COLO668 (cell line): ENCODE measurements at regions not wholly inside any gene's neighbourhood (a gene's known extent, or its start where the extent isn't known, plus 50 kb on each side); places are given as distances from the start of the nearest gene placed in this dataset.
"Not testable (repeated sequence)": the region's sequence is repeated elsewhere in the genome, so short reads cannot be mapped to it uniquely, and the experiment has no call there.

ENCODE experiments used
- DNase-seq: peaks from one replicate; lab custom pipeline; 2025; ENCODE audit not compliant: unreplicated experiment; lab: John Stamatoyannopoulos, UW

- DNase-seq = no peak
Measured at GRCh38 chr6:144746902-144747469, 461.9 kb downstream of the UTRN start.

DNA sequence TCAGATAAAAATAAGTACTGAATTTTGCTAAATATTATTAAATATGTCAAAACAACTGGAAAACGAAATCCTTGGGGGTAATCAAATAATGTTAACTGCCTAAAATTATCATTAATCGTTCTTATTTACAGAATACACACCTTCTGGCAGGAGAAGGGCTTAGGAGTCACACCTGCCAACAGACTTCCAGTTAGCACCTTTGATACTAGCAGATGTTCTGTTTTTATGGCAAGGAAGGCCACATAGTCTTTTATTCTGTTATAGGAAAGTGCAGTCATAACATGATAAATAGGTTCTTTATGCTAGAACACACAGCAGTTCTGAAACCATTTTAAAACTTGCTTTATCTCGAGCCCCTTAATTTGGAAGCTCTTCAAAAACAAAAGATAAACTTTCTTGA is 464.1 kb downstream of the UTRN start:
- DNase-seq = peak; percentile 7

DNA sequence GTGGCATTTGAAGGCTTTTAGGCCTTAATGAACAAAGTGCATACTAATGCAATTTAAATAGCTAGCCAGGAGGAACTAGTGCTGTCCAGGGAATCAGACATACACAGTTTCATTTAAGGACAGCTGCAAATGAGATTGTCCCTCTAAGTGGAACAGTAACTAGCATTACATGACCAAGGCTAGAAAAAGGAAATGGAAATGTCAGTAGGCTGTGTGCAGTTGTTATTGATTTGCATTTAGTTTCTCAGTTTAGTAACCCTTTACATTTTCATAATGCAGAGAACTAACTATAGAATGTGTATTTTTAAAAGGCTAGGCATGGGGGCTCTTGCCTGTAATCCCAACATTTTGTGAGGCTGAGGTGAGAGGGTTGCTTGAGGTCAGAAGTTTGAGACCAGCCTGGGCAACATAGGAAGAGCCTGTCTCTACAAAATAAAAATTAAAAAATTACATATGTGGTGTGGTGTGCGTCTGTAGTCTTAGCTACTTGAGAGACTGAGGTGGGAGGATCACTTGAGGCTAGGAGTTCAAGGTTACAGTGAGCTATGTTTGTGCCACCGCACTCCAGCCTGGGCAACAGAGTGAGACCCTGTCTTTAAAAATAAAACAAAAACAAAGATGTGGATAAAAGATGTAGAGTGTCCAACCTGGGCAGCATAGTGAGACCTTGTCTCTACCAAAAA is 468.0 kb downstream of the UTRN start:
- DNase-seq = no peak

DNA sequence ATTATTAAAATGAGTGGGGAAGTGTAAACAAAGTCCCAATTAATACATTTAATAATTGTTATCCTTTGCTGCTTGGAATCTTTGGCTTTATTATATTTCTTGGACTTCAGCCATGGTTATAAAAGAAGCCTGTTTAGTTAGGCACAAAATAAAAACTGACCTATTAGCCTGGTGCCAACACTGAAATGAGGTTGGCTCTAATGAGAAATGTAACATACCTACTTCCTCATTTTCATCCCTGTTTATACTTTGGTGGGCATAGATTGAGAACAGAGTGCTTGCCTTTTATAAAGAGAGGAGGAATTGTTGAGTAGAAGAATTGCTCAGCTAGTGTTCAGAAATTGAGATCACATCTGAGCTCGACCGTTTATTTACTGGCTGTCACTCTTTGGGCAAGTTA is 471.3 kb downstream of the UTRN start:
- no peak for DNase-seq

- DNase-seq = no peak
Measured at GRCh38 chr6:144757299-144757698, 472.2 kb downstream of the UTRN start.

GRCh38 chr6:144757730-144758129 is 472.6 kb downstream of the UTRN start:
- DNase-seq = no peak

DNA sequence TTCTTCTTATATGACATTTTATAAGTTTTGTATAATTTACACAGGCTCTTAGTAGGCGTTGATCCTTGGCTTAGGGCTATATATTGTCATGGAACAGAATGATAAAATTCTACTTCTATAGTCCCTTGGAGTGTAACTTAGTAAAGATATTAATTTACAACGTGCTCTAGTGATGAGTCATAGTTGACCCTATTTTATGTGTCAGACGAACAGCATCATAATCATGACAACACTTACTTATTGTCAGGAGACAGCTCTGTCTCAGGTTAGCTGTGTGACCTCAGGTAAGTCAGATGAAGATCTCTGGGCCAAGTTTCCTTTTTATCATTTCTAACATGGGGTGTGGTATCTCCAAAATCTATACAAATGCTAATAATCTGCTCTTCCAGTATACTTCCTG is 473.5 kb downstream of the UTRN start:
- no peak for DNase-seq

- DNase-seq = no peak
Measured at GRCh38 chr6:144762469-144762868, 477.3 kb downstream of the UTRN start.

DNA sequence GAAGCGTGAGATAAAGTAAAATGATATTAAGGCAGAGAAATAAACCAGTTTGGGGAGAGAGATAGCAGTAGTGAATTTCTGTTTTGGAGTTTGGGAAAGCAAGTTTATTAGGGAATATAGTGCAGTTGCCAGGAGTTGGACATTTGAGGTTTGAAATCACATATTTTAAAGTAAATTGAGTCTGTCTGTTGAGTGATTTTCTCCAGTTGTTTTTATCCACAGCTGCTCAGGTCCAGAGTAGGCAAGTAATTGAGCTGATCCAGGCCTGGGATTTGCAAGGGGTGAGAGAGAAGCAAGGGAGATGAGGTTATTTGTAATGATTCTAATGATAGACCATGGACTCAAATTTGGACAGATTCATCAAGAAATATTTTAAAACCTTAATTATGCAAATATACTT is 481.9 kb downstream of the UTRN start:
- no peak for DNase-seq

DNA sequence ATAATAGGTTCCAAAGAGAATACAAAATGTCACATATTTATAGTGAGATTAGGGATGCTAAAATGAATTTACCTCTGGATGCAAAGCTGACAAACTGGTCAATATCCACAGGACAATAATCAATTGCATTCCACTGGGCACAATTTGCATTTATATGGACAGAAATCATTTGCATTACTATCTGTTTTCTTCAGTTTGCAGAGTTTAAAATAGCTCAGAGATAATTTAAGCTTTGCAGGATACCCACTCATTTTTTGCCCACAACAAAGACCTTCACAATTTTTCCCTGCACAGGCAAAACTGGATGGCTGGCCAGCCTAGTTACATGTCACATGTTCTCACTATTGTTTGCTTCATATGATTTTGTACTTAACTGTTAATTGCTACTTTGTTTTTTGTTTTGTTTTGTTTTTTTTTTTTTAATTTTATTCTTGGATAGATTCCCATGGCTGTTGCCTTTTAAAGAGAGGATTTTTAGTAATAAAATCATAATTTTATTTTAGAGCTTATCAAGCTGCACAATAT is 483.5 kb downstream of the UTRN start:
- DNase-seq = no peak

DNA sequence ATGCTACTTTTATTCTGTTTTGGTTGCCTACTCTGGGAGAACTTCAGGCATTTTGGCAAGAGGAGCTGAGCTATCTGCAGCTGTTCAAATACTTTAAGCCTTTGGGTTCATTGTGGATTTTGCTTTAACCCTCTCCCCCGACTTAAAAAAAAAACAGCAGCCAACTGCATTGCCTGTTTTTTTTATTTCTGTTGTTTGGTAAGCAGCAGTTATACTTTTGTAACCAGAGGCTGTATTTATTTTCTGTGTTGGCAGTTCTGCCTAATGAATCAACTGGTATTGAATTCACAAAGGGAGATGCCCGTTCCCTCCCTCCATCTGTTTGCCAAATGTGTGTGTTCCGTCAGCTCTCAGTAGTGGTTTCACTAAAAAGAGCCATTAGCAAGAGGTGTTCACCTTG is 484.0 kb downstream of the UTRN start:
- peak; percentile 24 for DNase-seq

- DNase-seq = no peak
Measured at GRCh38 chr6:144776031-144776819, 491.1 kb downstream of the UTRN start.

- no peak for DNase-seq
Measured at GRCh38 chr6:144777249-144777648, 492.1 kb downstream of the UTRN start.

DNA sequence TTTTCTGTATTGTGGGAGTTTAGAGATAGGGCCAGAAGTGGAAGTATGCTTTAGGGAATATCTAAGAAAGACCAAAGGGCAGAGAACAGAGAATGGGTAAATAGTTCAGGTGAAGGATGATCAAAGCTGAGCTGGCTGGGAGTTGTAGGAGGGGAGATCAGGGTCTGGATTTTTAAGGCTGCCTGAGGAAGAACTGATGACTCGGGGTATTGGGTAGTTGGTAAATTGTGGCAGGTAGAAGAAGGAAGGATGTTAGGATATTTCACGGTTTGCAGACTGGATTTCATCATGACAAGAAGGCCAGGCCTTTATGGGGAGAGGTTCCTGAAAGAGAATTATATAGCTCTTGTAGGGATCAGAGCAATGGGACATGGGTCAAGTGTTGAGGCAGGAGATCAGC is 492.9 kb downstream of the UTRN start:
- no peak for DNase-seq

DNA sequence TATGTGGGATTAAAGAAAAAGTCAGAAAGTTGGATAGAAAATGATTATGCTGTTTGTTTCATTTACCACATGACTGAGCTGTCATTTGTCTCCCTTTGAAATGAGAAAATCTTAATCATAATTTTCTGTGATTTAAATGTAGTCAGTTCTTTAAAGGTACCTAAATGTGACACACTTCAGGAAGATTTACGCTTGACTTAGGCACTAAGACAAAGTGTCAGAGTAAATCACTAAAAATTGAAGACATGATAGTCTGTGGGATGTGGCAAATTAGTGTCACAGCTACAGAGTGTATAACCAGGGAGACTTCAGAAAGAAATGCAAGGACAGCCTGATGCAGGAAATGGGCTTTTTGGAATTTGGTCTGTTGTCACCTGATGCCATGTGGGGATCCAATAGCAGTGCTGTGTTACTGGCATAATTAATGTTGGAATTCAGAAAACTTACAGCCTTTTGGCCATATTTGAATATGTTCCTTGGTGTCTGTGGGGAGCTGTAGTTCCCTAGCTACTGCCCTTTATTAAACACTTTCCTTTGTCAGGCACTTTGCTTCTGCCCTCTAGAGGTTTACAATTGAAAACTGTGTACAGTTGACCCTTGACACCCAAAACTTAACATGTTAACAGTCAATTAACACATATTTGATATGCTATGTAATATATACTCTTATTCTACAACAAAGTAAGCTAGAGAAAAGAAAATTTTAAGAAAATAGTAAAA is 493.8 kb downstream of the UTRN start:
- no peak for DNase-seq

GRCh38 chr6:144781836-144782235 is 496.7 kb downstream of the UTRN start:
- no peak for DNase-seq

DNA sequence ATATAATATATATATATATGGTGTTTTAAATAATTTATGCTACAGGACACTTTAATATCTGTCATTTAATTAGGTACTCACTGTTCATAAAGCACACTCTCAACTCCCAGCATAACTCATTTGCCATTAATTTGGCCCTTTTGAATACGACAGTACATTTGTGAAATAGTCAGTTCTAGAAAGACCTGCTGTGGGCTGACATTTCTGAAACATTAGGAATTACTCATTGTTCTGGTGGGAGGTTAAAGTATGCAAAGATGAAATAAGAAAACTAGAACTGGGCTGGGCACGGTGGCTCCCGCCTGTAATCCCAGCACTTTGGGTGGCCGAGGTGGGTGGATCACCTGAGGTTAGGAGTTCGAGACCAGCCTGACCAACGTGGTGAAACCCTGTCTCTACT is 497.5 kb downstream of the UTRN start:
- DNase-seq = no peak

DNA sequence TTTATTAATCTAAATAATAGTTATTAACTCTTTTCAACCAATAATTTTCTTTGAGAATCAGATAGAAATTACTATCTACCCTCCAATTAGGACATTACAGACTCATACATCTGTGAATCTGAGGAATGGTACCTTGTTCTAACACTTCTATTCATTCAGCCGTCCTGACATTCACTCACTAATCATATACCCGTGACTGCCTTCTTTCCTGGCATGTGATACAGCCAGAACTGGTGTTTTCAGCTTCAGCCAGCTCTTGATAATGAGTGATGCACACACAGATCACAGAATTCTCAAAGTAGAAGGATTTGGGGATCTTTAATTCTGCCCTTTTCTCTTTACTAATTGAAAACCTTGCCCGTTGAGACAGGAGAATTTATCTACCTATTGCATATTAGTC is 499.9 kb downstream of the UTRN start:
- no peak for DNase-seq

DNA sequence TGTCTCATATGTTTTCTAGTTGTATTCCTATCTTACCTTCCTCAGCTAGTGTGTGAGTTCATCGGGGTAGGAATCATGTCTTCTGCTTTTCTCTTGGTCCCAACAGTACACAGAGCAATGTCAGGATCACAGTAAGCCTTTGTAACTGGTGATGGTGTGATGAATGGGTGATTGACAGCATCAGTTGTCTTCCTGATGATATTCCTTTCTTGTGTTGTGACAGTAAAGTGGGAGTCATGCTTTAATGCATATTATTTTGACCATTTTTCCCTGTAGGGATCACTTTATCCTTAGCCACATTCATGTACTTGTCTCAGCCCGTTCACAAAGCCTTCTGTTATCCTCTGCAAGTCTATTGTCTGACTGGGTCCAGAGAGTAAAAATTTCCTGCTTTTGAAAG is 501.7 kb downstream of the UTRN start:
- no peak for DNase-seq

GRCh38 chr6:144793744-144794143 is 508.6 kb downstream of the UTRN start:
- DNase-seq = no peak

DNA sequence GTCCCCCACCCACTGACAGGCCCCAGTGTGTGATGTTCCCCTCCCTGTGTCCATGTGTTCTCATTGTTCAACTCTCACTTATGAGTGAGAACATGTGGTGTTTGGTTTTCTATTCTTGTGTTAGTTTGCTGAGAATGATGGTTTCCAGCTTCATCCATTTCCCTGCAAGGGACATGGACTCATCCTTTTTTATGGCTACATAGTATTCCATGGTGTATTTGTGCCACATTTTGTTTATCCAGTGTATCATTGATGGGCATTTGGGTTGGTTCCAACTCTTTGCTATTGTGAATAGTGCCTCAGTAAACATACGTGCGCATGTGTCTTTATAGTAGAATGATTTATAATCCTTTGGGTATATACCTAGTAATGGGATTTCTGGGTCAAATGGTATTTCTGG is 509.9 kb downstream of the UTRN start:
- not testable (repeated sequence) for DNase-seq
